Osteoblast (primary cell): ENCODE measurements at regions not wholly inside any gene's neighbourhood (a gene's known extent, or its start where the extent isn't known, plus 50 kb on each side); places are given as distances from the start of the nearest gene placed in this dataset.

ENCODE experiments used
- DNase-seq: peaks from one replicate; pipeline ENCODE4 v3.0.0; 2011; ENCODE audit warnings: low spot score, mixed read lengths; ENCODE audit not compliant: insufficient read length; ENCODE audit errors: missing footprints
- H2AFZ ChIP-seq: 2 replicates; pipeline ENCODE4 v1.6.0; 2011; ENCODE audit warnings: mild to moderate bottlenecking, low read length
- H3K27ac ChIP-seq: 2 replicates; pipeline ENCODE4 v1.5.1; 2011; ENCODE audit warnings: mild to moderate bottlenecking, low read depth, low read length, moderate library complexity
- H3K27me3 ChIP-seq: 2 replicates; pipeline ENCODE4 v1.6.0; 2012; ENCODE audit warnings: mild to moderate bottlenecking, control low read depth, inconsistent platforms, low read length, moderate library complexity; ENCODE audit not compliant: insufficient read depth
- H3K36me3 ChIP-seq: 2 replicates; pipeline ENCODE4 v1.5.1; 2011; ENCODE audit warnings: mild to moderate bottlenecking, low read length, control low read depth, moderate library complexity; ENCODE audit not compliant: insufficient read depth
- H3K4me1 ChIP-seq: 2 replicates; pipeline ENCODE4 v1.5.1; 2011; ENCODE audit warnings: mild to moderate bottlenecking, low read length, control low read depth, moderate library complexity; ENCODE audit not compliant: insufficient read depth
- H3K4me2 ChIP-seq: 2 replicates; pipeline ENCODE4 v1.6.0; 2011; ENCODE audit warnings: mild to moderate bottlenecking, low read length; ENCODE audit not compliant: insufficient read depth
- H3K4me3 ChIP-seq: fragments of 200-600 bp; sonication (generic); 3 replicates; pipeline ENCODE4 v1.5.1; 2012; ENCODE audit warnings: mild to moderate bottlenecking, low read length, inconsistent platforms; ENCODE audit not compliant: insufficient read depth
- H3K79me2 ChIP-seq: 2 replicates; pipeline ENCODE4 v1.6.0; 2012; ENCODE audit warnings: mild to moderate bottlenecking, low read length, control low read depth, inconsistent platforms; ENCODE audit not compliant: insufficient read depth
- H3K9me3 ChIP-seq: 2 replicates; pipeline ENCODE4 v1.5.1; 2011; ENCODE audit warnings: low read depth, low read length, control low read depth
- H4K20me1 ChIP-seq: 2 replicates; pipeline ENCODE4 v1.6.0; 2012; ENCODE audit warnings: mild to moderate bottlenecking, low read length, control low read depth; ENCODE audit not compliant: insufficient read depth
- TF ChIP-seq, protein P1 (sequence below): IDR thresholded peaks from 2 replicates; pipeline ENCODE4 v1.5.1; 2011; ENCODE audit warnings: mild to moderate bottlenecking, low read depth, low read length, moderate library complexity; ENCODE audit errors: extremely low read depth

DNA sequence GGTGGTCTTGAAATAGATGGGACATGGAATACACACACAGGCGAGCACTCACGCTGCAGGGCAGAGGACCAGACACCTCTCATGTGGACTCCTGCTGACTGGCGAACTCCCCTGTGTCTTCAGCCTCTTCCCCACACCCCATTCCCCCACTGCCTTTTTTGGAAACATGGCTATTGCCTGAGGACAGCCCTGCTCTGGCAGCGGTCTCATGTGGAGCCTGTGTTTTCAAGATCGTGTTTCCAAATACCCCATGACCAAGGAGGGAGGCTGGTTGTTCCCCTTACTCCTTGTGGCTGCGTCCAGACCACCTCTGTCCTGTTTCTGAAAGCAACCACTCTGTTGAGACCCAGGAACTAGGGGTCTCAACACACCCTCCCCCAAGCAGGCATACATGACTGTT, 119.4 kb downstream of the C1orf94 start:
- H2AFZ ChIP-seq = no peak overlapping the region
- DNase-seq = no peak
- H4K20me1 ChIP-seq = no peaks in the 10 kb centered on the region
- TF ChIP-seq, protein P1, sequence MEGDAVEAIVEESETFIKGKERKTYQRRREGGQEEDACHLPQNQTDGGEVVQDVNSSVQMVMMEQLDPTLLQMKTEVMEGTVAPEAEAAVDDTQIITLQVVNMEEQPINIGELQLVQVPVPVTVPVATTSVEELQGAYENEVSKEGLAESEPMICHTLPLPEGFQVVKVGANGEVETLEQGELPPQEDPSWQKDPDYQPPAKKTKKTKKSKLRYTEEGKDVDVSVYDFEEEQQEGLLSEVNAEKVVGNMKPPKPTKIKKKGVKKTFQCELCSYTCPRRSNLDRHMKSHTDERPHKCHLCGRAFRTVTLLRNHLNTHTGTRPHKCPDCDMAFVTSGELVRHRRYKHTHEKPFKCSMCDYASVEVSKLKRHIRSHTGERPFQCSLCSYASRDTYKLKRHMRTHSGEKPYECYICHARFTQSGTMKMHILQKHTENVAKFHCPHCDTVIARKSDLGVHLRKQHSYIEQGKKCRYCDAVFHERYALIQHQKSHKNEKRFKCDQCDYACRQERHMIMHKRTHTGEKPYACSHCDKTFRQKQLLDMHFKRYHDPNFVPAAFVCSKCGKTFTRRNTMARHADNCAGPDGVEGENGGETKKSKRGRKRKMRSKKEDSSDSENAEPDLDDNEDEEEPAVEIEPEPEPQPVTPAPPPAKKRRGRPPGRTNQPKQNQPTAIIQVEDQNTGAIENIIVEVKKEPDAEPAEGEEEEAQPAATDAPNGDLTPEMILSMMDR = no peak
- H3K4me1 ChIP-seq = no peaks in the 10 kb centered on the region
- H3K27me3 ChIP-seq = no peaks in the 10 kb centered on the region
- H3K27ac ChIP-seq = no peak overlapping the region
- H3K9me3 ChIP-seq = no peaks in the 10 kb centered on the region
- no peaks in the 10 kb centered on the region for H3K79me2 ChIP-seq
- H3K36me3 ChIP-seq = no peaks in the 10 kb centered on the region
- no peak overlapping the region for H3K4me2 ChIP-seq
- no peak overlapping the region for H3K4me3 ChIP-seq

DNA sequence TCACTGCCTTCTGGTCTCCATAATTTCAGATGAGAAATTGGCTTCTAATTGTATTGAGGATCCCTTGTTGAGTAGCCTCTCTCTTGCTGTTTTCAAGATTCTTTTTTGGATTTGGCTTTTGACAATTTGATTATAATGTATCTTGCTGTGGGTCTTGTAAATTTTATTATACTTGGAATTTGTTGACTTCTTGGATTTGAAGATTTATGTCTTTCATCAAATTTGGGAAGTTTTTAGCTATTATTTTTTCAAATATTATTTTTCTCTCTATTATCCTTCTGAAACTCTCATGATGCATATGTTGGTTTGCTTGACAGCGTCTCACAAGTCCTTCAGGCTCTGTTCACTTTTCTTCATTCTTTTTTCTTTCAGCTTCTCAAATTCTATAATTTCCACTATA, 126.1 kb downstream of the C1orf94 start:
- TF ChIP-seq, protein P1 = no peak
- no peaks in the 10 kb centered on the region for H3K79me2 ChIP-seq
- no peak overlapping the region for H3K4me3 ChIP-seq
- H3K4me2 ChIP-seq = no peak overlapping the region
- no peaks in the 10 kb centered on the region for H3K27me3 ChIP-seq
- no peaks in the 10 kb centered on the region for H3K36me3 ChIP-seq
- no peaks in the 10 kb centered on the region for H4K20me1 ChIP-seq
- no peak for DNase-seq
- no peaks in the 10 kb centered on the region for H3K9me3 ChIP-seq
- H3K27ac ChIP-seq = no peak overlapping the region
- H2AFZ ChIP-seq = no peak overlapping the region
- H3K4me1 ChIP-seq = no peaks in the 10 kb centered on the region

DNA sequence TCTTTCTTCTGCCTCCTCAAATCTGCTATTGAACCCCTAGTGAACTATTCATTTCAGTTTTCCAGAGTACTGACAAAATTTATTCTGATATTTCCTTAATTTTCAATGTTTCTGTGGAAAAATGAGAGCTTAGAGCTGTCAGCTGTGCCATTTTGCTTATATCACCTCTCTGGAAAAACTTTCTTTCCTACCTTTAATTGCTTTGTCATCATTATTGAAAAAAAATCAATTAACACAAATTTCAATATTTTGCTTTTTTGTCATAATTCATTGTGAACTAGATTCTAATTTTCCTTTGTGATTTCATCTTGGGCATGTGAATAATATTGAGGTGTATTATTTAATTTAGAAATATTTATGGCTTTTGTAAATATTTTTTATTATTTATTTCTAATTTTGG, 126.5 kb downstream of the C1orf94 start:
- Histone ChIP-seq H3K36me3 (no peaks in the 10 kb centered on the region), H3K27ac (no peak overlapping the region), H3K27me3 (no peaks in the 10 kb centered on the region), H2AFZ (no peak overlapping the region), H3K4me2 (no peak overlapping the region), H3K9me3 (no peaks in the 10 kb centered on the region), H3K4me3 (no peak overlapping the region), H3K4me1 (no peaks in the 10 kb centered on the region), H3K79me2 (no peaks in the 10 kb centered on the region), H4K20me1 (no peaks in the 10 kb centered on the region)
- TF ChIP-seq, protein P1 = no peak
- no peak for DNase-seq

DNA sequence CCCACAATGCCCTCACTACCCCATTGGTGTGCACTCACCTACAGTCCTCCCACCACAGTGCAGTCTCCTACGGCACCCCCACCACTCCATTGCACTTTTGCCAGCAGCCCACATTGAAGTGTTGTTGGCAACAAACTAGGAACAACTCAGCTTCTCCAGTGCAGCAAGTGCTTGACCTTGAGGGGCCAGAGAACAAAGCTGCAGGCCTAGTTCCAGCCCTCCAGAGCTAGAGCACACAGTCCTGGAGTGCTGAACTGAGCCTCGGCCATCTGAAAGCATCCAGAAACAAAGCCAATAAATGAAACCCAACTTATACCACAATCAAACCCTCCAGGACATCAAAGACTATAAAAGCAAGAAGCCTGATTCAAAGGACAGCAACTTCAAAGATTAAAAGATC, 129.9 kb downstream of the C1orf94 start:
- no peak overlapping the region for H3K4me2 ChIP-seq
- TF ChIP-seq, protein P1 = no peak
- H3K79me2 ChIP-seq = no peaks in the 10 kb centered on the region
- H4K20me1 ChIP-seq = no peaks in the 10 kb centered on the region
- no peaks in the 10 kb centered on the region for H3K36me3 ChIP-seq
- no peak for DNase-seq
- H3K4me3 ChIP-seq = no peak overlapping the region
- H3K27me3 ChIP-seq = no peaks in the 10 kb centered on the region
- no peak overlapping the region for H3K27ac ChIP-seq
- no peaks in the 10 kb centered on the region for H3K4me1 ChIP-seq
- H3K9me3 ChIP-seq = no peaks in the 10 kb centered on the region
- H2AFZ ChIP-seq = no peak overlapping the region
